ENCODE measurements at regions not wholly inside any gene's neighbourhood (a gene's known extent, or its start where the extent isn't known, plus 50 kb on each side); places are given as distances from the start of the nearest gene placed in this dataset.

DNA sequence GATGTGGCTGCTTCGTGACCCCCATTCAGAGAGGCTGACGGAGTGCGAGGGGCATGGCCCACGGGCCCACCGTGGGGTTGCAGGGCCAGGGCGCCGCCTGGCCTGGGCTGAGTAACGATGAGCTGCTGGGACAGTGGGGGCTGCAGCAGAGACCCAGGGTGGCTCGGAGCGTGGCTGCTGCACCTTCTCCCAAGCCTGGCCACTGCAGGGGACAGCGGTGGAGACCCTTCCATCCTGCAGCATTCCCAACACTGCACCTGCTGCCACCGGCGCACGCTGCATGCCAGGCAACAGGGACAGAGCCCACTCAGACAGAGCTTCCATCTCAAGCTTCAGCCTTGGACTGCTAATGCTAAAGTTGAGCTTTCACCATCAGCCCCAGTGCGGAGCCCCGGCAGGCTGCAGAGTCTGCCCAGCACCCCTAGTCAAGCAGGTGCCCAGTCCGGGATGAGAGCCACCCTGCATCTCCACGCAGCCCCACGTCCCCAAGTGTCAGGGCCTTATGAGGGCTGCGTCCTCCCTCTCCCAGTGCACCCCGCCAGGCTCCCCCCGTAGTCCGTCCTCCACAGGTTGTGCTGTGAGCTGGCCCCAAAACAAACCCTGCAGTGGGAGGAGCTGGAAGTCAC is 89.4 kb upstream of the AFDN start:
- H3K9me3 ChIP-seq (replicated peaks; ENCODE audit: control insufficient read depth, insufficient read depth, low read length), result no peaks in the 10 kb centered on the region
- DNase-seq (ENCODE audit: low read depth, low spot score), result no peak
- no TSS peak for BruUV-seq (replicated peaks)
- TF ChIP-seq MYC (IDR thresholded peaks at IDR 0.05; ENCODE audit: low read depth, low read length) (no peak), FOS (IDR thresholded peaks at IDR 0.05; ENCODE audit: borderline replicate concordance, insufficient read depth, low read length) (no peak), GATA2 (IDR thresholded peaks at IDR 0.05; ENCODE audit: insufficient read depth, insufficient read length, low read depth, low read length) (no peak), POLR2AphosphoS5 (IDR thresholded peaks at IDR 0.05; ENCODE audit: insufficient read depth, low read depth, low read length) (no peak), POLR2A (IDR thresholded peaks at IDR 0.05; ENCODE audit: low read depth, low read length) (no peak), JUN (IDR thresholded peaks at IDR 0.05; ENCODE audit: borderline replicate concordance, insufficient read depth, insufficient read length, low read depth) (no peak)
- TF ChIP-seq, protein P1, sequence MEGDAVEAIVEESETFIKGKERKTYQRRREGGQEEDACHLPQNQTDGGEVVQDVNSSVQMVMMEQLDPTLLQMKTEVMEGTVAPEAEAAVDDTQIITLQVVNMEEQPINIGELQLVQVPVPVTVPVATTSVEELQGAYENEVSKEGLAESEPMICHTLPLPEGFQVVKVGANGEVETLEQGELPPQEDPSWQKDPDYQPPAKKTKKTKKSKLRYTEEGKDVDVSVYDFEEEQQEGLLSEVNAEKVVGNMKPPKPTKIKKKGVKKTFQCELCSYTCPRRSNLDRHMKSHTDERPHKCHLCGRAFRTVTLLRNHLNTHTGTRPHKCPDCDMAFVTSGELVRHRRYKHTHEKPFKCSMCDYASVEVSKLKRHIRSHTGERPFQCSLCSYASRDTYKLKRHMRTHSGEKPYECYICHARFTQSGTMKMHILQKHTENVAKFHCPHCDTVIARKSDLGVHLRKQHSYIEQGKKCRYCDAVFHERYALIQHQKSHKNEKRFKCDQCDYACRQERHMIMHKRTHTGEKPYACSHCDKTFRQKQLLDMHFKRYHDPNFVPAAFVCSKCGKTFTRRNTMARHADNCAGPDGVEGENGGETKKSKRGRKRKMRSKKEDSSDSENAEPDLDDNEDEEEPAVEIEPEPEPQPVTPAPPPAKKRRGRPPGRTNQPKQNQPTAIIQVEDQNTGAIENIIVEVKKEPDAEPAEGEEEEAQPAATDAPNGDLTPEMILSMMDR (IDR thresholded peaks at IDR 0.05; ENCODE audit: extremely low read depth in 1 of 2, insufficient read depth in 1 of 2, low read depth in 1 of 2, low read length in 2 of 2), result no peak
- dilution Hi-C loops (cut with MboI; ENCODE audit: extremely low pct_ligation_motif_present, low sequenced_read_pairs), result no loop called here
- H3K4me3 ChIP-seq (replicated peaks in 1 of 3; ENCODE audit: insufficient read depth in 1 of 3, low read depth in 1 of 3, low read length in 3 of 3), result no peak overlapping the region
- no peak for FAIRE-seq
- no peaks in the 10 kb centered on the region for H3K4me1 ChIP-seq (ENCODE audit: control insufficient read depth, extremely low read depth, insufficient read depth, low read length)
- H3K9ac ChIP-seq (replicated peaks; ENCODE audit: extremely low read depth, insufficient read depth, low read length), result no peak overlapping the region
- intact Hi-C loops (cut with micrococcal nuclease), result no loop called here
- no peak overlapping the region for H3K4me2 ChIP-seq (ENCODE audit: insufficient read depth, low read length)
- no peaks in the 10 kb centered on the region for H3K79me2 ChIP-seq (ENCODE audit: control insufficient read depth, insufficient read depth, low read length)
- ChIA-PET POLR2A (no interaction called here), CTCF (no interaction called here)
- H3K27me3 ChIP-seq (ENCODE audit: control insufficient read depth in 2 of 2, insufficient read depth in 2 of 2, low read length in 2 of 2), result no peaks in the 10 kb centered on the region
- H4K20me1 ChIP-seq (replicated peaks; ENCODE audit: control insufficient read depth, extremely low read depth, insufficient read depth, low read length), result no peaks in the 10 kb centered on the region
- H3K9me1 ChIP-seq (replicated peaks; ENCODE audit: control insufficient read depth, extremely low read depth, insufficient read depth, low read length), result no peaks in the 10 kb centered on the region
- no peaks in the 10 kb centered on the region for H3K36me3 ChIP-seq (ENCODE audit: control insufficient read depth in 2 of 2, extremely low read depth in 1 of 2, insufficient read depth in 2 of 2, low read length in 2 of 2)
- no peak overlapping the region for H2AFZ ChIP-seq (ENCODE audit: low read depth, low read length)
- no peak overlapping the region for H3K27ac ChIP-seq (ENCODE audit: insufficient read depth, low read depth, low read length)

All from endothelial cell of umbilical vein (primary cell).